GM19043 (cell line): ENCODE measurements at regions not wholly inside any gene's neighbourhood (a gene's known extent, or its start where the extent isn't known, plus 50 kb on each side); places are given as distances from the start of the nearest gene placed in this dataset.
"Not testable (repeated sequence)": the region's sequence is repeated elsewhere in the genome, so short reads cannot be mapped to it uniquely, and the experiment has no call there.

Experiments used
- ATAC-seq: cut with Tn5 transposase; IDR thresholded peaks from one replicate; pipeline ENCODE4 v1.9.1; 2021; ENCODE audit warnings: low read depth; ENCODE audit not compliant: unreplicated experiment

GRCh38 chr12:28689398-28690175, 459.5 kb upstream of the FAR2 start:
- ATAC-seq = no peak

- no peak for ATAC-seq
These were observed 455.4 kb upstream of the FAR2 start for GRCh38 chr12:28693565-28694219.

DNA sequence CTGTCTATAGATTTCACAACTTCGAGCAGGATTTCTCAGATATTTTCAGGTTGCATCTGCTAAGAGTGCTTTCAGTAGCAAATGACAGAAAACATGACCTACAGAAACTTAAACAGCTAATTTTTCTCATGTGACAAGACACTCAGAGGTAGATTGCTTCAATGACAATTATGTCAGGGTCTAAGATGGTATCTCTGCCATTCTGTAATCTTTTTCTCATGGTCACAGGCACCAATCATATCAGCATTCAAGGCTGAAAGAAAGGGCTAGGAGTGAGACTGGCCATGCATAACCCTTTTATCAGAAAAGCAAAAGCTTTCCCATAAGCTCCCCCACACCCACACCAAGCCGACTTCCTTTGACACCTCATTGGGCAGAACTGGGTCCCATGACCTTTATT, 450.5 kb upstream of the FAR2 start:
- no peak for ATAC-seq

- no peak for ATAC-seq
These were observed 450.0 kb upstream of the FAR2 start for GRCh38 chr12:28699029-28699428.

- ATAC-seq = no peak
These were observed 448.9 kb upstream of the FAR2 start for GRCh38 chr12:28700161-28700560.

- ATAC-seq = no peak
These were observed 444.5 kb upstream of the FAR2 start for GRCh38 chr12:28704477-28705169.

GRCh38 chr12:28708918-28709371, 440.1 kb upstream of the FAR2 start:
- ATAC-seq = no peak

DNA sequence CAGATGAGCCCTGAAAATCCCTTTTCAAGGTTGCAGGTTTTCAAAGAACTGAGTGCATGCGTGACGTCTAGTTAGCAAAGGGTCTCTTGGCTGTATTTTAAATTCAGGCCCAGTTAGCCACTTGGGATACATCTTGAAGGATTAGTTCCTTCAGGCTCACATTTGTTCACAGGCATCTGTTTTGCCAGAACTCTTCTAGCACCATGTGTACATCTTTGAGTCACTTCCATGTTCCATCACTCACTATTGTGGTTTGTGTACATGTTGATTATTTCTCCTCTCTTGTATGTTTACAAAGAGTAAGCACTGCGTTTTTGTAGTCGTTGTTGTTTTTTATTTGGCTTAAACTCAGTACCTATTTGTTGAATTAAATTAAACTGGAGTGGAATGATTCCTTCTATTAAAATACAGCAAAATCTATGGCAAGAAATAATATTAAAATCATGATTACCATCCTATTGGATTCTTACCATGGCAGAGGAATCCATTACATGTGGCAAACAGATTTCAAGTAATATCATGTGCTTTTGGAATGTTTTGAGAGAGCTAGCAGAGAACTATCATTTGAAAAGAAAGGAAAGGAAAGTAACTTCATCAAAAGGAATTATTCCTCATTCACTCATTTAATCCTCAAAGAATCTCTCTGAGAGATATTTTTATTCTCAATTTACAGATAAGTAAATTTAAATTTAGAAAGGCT, 438.9 kb upstream of the FAR2 start:
- no peak for ATAC-seq

- no peak for ATAC-seq
These were observed 438.2 kb upstream of the FAR2 start for GRCh38 chr12:28710882-28711281.

- no peak for ATAC-seq
These were observed 437.7 kb upstream of the FAR2 start for GRCh38 chr12:28711421-28711820.

DNA sequence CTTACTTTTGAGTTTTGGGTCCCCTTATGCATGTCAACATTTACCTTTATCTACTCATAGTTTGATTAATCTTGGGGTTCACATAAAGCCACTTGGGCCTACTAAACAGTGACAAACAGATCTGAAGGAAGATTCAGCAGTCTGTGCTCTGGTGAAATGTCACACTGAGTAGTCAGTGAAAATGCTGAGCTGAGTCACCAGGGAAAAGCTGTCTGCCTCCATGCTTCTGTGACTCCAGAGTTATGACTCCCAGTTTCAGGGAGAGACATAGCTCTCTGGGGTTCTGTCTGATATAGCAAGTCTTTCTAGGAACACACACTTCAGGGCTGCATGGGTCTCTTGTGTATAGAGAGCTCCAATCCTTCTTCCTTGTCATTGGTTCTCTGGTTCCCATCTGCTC, 406.3 kb upstream of the FAR2 start:
- no peak for ATAC-seq

DNA sequence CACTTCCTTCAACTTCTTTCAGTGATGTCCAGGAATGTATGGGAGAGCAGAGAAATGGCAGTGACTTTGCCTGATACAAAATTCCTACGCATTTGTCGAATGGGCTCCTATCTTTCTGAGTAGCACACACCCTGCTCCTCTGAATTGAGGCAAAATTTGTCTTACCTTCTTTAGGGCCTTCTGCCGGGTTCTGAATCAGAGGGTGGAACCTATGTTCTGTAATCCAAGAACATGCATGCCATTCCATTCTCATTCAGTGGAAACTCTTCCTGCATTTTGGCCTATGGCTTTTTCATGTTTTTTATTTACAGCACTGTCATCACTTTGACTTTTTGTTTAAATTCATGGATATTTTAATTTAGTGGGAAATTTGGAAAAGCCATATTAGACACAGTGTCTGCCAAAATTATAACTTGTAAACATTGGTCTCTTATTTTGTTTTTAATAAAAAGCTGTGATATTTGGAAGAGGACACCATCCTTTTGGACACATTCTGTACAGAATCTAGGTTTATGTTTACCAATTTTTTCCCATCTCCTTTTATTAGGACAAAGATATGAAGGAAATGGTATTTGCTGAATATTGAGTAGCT, 402.2 kb upstream of the FAR2 start:
- no peak for ATAC-seq

- ATAC-seq = no peak
These were observed 398.0 kb upstream of the FAR2 start for GRCh38 chr12:28750946-28751685.

DNA sequence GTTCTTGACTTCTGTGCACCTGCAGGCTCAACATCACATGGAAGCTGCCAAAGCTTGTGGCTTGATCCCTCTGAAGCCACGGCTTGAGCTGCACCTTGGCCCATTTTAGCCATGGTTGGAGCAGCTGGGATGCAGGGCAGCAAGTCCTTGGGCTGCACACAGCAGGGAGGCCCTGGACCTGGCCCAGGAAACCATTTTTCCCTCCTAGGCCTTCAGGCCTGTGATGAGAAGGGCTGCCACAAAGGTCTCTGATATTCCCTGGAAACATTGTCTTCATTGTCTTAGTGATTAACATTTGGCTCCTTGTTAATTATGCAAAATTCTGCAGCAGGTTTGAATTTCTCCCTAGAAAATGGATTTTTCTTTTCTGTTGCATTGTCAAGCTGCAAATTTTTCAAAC, 394.1 kb upstream of the FAR2 start:
- no peak for ATAC-seq

DNA sequence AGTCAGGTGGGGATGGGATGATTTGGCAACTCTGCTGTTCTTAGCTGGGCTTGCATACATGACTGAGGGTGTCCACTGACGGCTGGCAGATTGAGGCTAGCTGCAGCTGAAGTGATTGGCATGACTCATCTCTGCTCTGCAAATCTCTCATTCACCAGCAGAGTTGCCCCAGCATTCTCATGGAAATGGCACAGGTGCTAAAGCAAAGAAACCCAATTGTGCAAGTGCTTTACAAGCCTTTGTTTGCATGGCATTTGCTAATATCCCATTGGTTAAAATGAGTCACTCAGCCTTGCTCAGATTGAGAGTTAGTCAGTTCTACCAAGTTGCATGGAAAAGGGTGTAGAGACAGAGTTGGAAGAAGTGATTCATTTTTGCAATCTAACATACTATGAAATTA, 389.7 kb upstream of the FAR2 start:
- no peak for ATAC-seq

- ATAC-seq = not testable (repeated sequence)
These were observed 388.8 kb upstream of the FAR2 start for GRCh38 chr12:28760040-28760903.

DNA sequence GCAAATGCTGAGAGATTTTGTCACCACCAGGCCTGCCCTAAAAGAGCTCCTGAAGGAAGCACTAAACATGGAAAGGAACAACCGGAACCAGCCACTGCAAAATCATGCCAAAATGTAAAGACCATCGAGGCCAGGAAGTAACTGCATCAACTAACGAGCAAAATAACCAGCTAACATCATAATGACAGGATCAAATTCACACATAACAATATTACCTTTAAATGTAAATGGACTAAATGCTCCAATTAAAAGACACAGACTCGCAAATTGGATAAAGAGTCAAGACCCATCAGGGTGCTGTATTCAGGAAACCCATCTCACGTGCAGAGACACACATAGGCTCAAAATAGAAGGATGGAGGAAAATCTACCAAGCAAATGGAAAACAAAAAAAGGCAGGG, 387.2 kb upstream of the FAR2 start:
- ATAC-seq = not testable (repeated sequence)

- no peak for ATAC-seq
These were observed 382.7 kb upstream of the FAR2 start for GRCh38 chr12:28766398-28766797.

- ATAC-seq = no peak
These were observed 381.2 kb upstream of the FAR2 start for GRCh38 chr12:28767836-28768348.
